Testis (tissue), 2 donors: ENCODE measurements at regions not wholly inside any gene's neighbourhood (a gene's known extent, or its start where the extent isn't known, plus 50 kb on each side); places are given as distances from the start of the nearest gene placed in this dataset.

Experiments used
- DNase-seq: peaks from one replicate; pipeline ENCODE4 v3.0.0-alpha.2; 2019
- H3K27ac ChIP-seq, 2 donors: fragments of 200-600 bp; sonication (generic); one replicate each; pipeline ENCODE4 v1.5.1; 2019
- H3K27me3 ChIP-seq: fragments of 200-600 bp; sonication (generic); one replicate; pipeline ENCODE4 v1.5.1; 2019
- H3K36me3 ChIP-seq: fragments of 200-600 bp; sonication (generic); one replicate; pipeline ENCODE4 v1.5.1; 2017; ENCODE audit warnings: low read depth; ENCODE audit errors: missing control alignments
- H3K4me1 ChIP-seq: fragments of 200-600 bp; sonication (generic); one replicate; pipeline ENCODE4 v1.5.1; 2019
- H3K4me3 ChIP-seq, 2 donors: fragments of 200-600 bp; sonication (generic); one replicate each; pipeline ENCODE4 v1.5.1; 2017 to 2019
- H3K9me3 ChIP-seq: fragments of 200-600 bp; sonication (generic); one replicate; pipeline ENCODE4 v1.5.1; 2017
- POLR2A ChIP-seq: fragments of 450-650 bp; IDR thresholded peaks from one replicate; pipeline ENCODE4 v1.6.1; 2017; ENCODE audit warnings: antibody characterized with exemption, mild to moderate bottlenecking, moderate library complexity
- WGBS, 2 donors: methylation state at CpG; one replicate each; pipeline ENCODE4 v1.1.5; 2018; 5-methylcytosine and 5-hydroxymethylcytosine counted together
- intact Hi-C: fragments of 100-400 bp; cut with DNase I; formaldehyde crosslinking; loops from one replicate; pipeline ENCODE4 v1.15.1; 2023; ENCODE audit warnings: low total_unique reads
- TF ChIP-seq, protein P1 (sequence below), 3 experiments: fragments of 450-650 bp in 2 of 3; fragments of 200-600 bp in 1 of 3; sonication (generic) in 1 of 3; IDR thresholded peaks; one replicate each; pipeline ENCODE4 v1.5.1; 2016 to 2019; ENCODE audit warnings: antibody characterized with exemption in 3 of 3, mild to moderate bottlenecking in 2 of 3, moderate library complexity in 1 of 3

DNA sequence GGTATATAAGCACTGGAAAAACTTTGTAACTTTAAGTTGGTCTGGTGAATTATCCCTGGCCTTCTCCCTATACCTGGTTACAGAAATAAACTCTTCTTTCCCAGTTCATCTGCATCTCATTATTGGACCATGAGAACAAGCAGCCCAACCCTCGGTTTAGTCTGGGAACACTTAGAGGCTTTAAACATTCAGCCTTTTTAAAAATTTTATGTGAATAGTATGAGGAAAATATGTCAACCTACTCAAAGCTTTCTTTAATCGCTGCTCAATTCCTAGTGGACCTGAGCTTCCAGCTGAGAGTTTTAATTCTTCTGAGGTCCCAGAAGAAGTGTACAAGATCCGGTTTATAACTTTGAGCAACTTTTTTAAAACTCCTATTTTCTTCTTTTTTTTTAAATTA is 358.6 kb upstream of the NOCT start:
- no peaks in the 10 kb centered on the region for H3K27me3 ChIP-seq
- intact Hi-C loops = no loop called here
- no peak overlapping the region for H3K27ac ChIP-seq
- H3K36me3 ChIP-seq = no peaks in the 10 kb centered on the region
- no peaks in the 10 kb centered on the region for H3K9me3 ChIP-seq
- 34 to 49% methylated on average over 3 of the region's 3 CpGs for WGBS, 2 donors
- no peak overlapping the region for H3K4me3 ChIP-seq
- TF ChIP-seq, protein P1, sequence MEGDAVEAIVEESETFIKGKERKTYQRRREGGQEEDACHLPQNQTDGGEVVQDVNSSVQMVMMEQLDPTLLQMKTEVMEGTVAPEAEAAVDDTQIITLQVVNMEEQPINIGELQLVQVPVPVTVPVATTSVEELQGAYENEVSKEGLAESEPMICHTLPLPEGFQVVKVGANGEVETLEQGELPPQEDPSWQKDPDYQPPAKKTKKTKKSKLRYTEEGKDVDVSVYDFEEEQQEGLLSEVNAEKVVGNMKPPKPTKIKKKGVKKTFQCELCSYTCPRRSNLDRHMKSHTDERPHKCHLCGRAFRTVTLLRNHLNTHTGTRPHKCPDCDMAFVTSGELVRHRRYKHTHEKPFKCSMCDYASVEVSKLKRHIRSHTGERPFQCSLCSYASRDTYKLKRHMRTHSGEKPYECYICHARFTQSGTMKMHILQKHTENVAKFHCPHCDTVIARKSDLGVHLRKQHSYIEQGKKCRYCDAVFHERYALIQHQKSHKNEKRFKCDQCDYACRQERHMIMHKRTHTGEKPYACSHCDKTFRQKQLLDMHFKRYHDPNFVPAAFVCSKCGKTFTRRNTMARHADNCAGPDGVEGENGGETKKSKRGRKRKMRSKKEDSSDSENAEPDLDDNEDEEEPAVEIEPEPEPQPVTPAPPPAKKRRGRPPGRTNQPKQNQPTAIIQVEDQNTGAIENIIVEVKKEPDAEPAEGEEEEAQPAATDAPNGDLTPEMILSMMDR (IDR thresholded peaks at IDR 0.05) = no peak
- TF ChIP-seq POLR2A = no peak
- no peaks in the 10 kb centered on the region for H3K4me1 ChIP-seq
- DNase-seq = no peak

DNA sequence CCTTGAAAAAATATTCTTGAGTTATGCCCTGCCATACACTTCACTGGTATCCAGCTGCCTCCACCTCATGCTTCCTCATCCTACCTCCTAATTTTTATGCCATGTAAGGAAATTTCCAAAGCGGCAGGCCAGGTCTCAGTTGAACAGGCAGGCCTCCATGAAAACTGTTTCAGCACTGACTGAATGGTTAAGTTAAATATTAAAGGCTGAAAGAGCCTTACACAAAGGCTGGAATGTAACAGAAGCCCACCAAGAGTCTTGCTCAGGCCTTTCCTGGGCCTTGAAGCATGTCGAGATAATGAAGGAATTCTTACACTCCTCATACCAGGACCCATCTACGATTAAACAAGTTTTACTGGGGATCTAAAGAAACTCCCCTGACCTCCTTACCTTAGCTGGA is 359.6 kb upstream of the NOCT start:
- intact Hi-C loops = no loop called here
- Histone ChIP-seq H3K4me1 (no peaks in the 10 kb centered on the region), H3K27ac (no peak overlapping the region), H3K4me3 (no peak overlapping the region), H3K9me3 (no peaks in the 10 kb centered on the region), H3K27me3 (no peaks in the 10 kb centered on the region), H3K36me3 (no peaks in the 10 kb centered on the region)
- TF ChIP-seq, protein P1 (IDR thresholded peaks at IDR 0.05) = no peak
- no peak for TF ChIP-seq POLR2A
- WGBS, 2 donors = 55 to 72% methylated on average over 3 of the region's 3 CpGs
- no peak for DNase-seq

DNA sequence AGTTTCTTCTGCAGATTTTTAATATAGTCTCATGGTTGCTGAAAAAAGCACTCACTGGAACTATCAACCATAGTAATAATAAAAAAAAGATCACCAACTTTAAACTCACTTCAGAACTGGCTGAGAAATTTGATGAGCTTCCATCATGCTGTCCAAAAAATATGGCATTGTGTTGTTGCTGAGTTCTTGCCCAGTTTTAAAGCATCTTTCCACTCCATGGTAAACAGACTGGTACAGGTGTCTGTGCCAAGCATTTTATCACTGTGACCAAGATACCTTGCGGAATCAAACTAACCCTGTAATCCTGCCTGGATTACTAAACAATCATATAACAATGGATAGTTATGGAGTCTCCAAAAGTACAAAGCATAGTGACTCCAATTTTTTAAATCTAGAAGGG is 360.3 kb upstream of the NOCT start:
- no peak for TF ChIP-seq POLR2A
- TF ChIP-seq, protein P1 (IDR thresholded peaks at IDR 0.05) = no peak
- no peaks in the 10 kb centered on the region for H3K36me3 ChIP-seq
- no peaks in the 10 kb centered on the region for H3K27me3 ChIP-seq
- DNase-seq = no peak
- 86 to 97% methylated on average over 1 of the region's 1 CpG for WGBS, 2 donors
- intact Hi-C loops = no loop called here
- H3K4me3 ChIP-seq = no peak overlapping the region
- no peaks in the 10 kb centered on the region for H3K9me3 ChIP-seq
- H3K4me1 ChIP-seq = no peaks in the 10 kb centered on the region
- H3K27ac ChIP-seq = no peak overlapping the region

DNA sequence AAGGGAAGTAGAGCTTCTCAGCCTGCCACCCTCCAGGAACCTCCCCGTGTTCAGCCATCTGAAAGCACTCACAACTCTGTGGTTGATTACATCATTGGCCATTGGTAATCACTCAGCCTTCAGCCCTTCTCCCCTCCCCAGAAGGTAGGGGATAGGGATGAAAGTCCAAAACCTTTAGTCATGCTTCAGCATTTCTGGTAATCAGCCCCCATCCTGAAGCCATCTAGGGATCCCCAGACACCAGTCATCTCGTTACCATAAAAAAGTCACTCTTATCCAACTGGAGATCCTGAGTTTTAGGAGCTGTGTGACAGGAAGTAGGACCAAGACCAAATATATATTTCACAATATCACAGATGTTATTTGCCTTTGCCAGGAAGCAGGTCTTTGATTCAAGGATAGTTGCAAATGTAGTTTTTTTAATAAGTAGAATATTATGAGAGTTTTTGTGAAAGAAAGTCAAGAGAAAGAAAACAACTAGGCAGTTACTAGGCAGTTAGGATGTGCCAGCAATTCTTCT is 364.6 kb upstream of the NOCT start:
- 82 to 97% methylated on average over 2 of the region's 2 CpGs for WGBS, 2 donors
- Histone ChIP-seq H3K36me3 (no peaks in the 10 kb centered on the region), H3K4me3 (no peak overlapping the region), H3K27ac (no peak overlapping the region), H3K4me1 (no peaks in the 10 kb centered on the region), H3K9me3 (no peaks in the 10 kb centered on the region), H3K27me3 (no peaks in the 10 kb centered on the region)
- no peak for DNase-seq
- intact Hi-C loops = no loop called here
- TF ChIP-seq, protein P1 (IDR thresholded peaks at IDR 0.05) = no peak
- no peak for TF ChIP-seq POLR2A

DNA sequence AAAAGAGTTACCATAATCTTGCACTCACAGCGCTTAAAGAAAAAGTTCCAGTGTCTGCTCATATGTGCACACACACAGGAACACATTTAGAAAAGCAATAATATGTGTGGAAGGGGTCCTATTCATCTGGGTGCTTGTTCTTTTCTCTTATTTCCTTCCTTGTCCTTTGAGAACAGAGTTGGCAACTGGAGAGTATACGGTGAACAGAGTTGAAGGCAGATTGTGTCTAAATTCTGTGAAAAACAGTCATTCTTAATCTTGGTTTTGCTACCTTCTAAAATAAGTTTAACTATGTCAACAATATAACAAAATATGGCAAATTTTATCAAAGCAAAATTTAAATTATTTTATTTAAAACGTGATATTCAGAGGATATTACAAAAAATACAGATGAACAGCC is 365.1 kb upstream of the NOCT start:
- H3K27ac ChIP-seq = no peak overlapping the region
- no peaks in the 10 kb centered on the region for H3K36me3 ChIP-seq
- H3K4me3 ChIP-seq = no peak overlapping the region
- no peaks in the 10 kb centered on the region for H3K9me3 ChIP-seq
- DNase-seq = no peak
- TF ChIP-seq POLR2A = no peak
- TF ChIP-seq, protein P1 (IDR thresholded peaks at IDR 0.05) = no peak
- H3K4me1 ChIP-seq = no peaks in the 10 kb centered on the region
- WGBS, 2 donors = 90% methylated on average over 3 of the region's 3 CpGs
- no peaks in the 10 kb centered on the region for H3K27me3 ChIP-seq
- intact Hi-C loops = no loop called here
